H9 (cell line): ENCODE measurements at regions not wholly inside any gene's neighbourhood (a gene's known extent, or its start where the extent isn't known, plus 50 kb on each side); places are given as distances from the start of the nearest gene placed in this dataset.

Experiments used
- DNase-seq: peaks from one replicate; pipeline ENCODE4 v3.0.0-alpha.2; 2017
- H2AFZ ChIP-seq: one replicate; pipeline ENCODE4 v1.6.1; 2013; ENCODE audit warnings: mild to moderate bottlenecking, low read length, control low read depth, moderate library complexity
- H2AK5ac ChIP-seq: 2 replicates; pipeline ENCODE4 v1.6.1; 2013; ENCODE audit warnings: low read length, control low read depth, mixed read lengths; ENCODE audit not compliant: insufficient read length
- H2BK120ac ChIP-seq: one replicate; pipeline ENCODE4 v1.6.1; 2013; ENCODE audit warnings: low read depth, mild to moderate bottlenecking, low read length, control low read depth, inconsistent platforms; ENCODE audit not compliant: poor library complexity, severe bottlenecking
- H2BK12ac ChIP-seq: 2 replicates; pipeline ENCODE4 v1.6.1; 2013; ENCODE audit warnings: low read length, control low read depth, mixed read lengths, low read depth; ENCODE audit not compliant: insufficient read length
- H2BK15ac ChIP-seq: 2 replicates; pipeline ENCODE4 v1.6.1; 2013; ENCODE audit warnings: low read depth, low read length, control low read depth
- H2BK20ac ChIP-seq: one replicate; pipeline ENCODE4 v1.6.1; 2013; ENCODE audit warnings: low read depth, mild to moderate bottlenecking, low read length, control low read depth, inconsistent platforms; ENCODE audit not compliant: poor library complexity, severe bottlenecking
- H2BK5ac ChIP-seq: 2 replicates; pipeline ENCODE4 v1.6.1; 2013; ENCODE audit warnings: low read length, control low read depth, mixed read lengths; ENCODE audit not compliant: insufficient read length
- H3K14ac ChIP-seq: 2 replicates; pipeline ENCODE4 v1.6.1; 2013; ENCODE audit warnings: low read length, control low read depth; ENCODE audit not compliant: insufficient read depth
- H3K18ac ChIP-seq: 2 replicates; pipeline ENCODE4 v1.6.1; 2013; ENCODE audit warnings: low read depth, mild to moderate bottlenecking, mixed read lengths, low read length, control low read depth; ENCODE audit not compliant: insufficient read length
- H3K23ac ChIP-seq: 2 replicates; pipeline ENCODE4 v1.6.1; 2013; ENCODE audit warnings: low read length, control low read depth, mixed read lengths, low read depth; ENCODE audit not compliant: insufficient read length
- H3K23me2 ChIP-seq: 2 replicates; pipeline ENCODE4 v1.6.1; 2013; ENCODE audit warnings: low read depth, mild to moderate bottlenecking, mixed read lengths, low read length, control low read depth; ENCODE audit not compliant: insufficient read length, poor library complexity, severe bottlenecking
- H3K27ac ChIP-seq: 2 replicates; pipeline ENCODE4 v1.5.1; 2013; ENCODE audit warnings: low read length, control low read depth, mixed read lengths, low read depth; ENCODE audit not compliant: insufficient read length
- H3K27me3 ChIP-seq: 2 replicates; pipeline ENCODE4 v1.6.1; 2013; ENCODE audit warnings: low read length, control low read depth, inconsistent platforms; ENCODE audit not compliant: insufficient read depth
- H3K4ac ChIP-seq: 2 replicates; pipeline ENCODE4 v1.6.1; 2013; ENCODE audit warnings: low read depth, mild to moderate bottlenecking, control low read depth, inconsistent platforms, low read length, moderate library complexity
- H3K4me1 ChIP-seq: 2 replicates; pipeline ENCODE4 v1.6.1; 2013; ENCODE audit warnings: low read length, control low read depth, inconsistent platforms; ENCODE audit not compliant: insufficient read depth
- H3K4me2 ChIP-seq: 2 replicates; pipeline ENCODE4 v1.6.1; 2013; ENCODE audit warnings: low read length, control low read depth, mixed read lengths; ENCODE audit not compliant: insufficient read length, insufficient read depth
- H3K56ac ChIP-seq: 2 replicates; pipeline ENCODE4 v1.6.1; 2013; ENCODE audit warnings: low read depth, mild to moderate bottlenecking, mixed read lengths, low read length, control low read depth; ENCODE audit not compliant: insufficient read length
- H3K79me1 ChIP-seq: 2 replicates; pipeline ENCODE4 v1.6.1; 2013; ENCODE audit warnings: low read depth, mild to moderate bottlenecking, moderate library complexity, low read length, control low read depth, inconsistent platforms; ENCODE audit not compliant: insufficient read depth, poor library complexity, severe bottlenecking
- H3K79me2 ChIP-seq: 2 replicates; pipeline ENCODE4 v1.6.1; 2013; ENCODE audit warnings: low read length, control low read depth, inconsistent platforms; ENCODE audit not compliant: insufficient read depth
- H3K9ac ChIP-seq: 2 replicates; pipeline ENCODE4 v1.6.1; 2013; ENCODE audit warnings: low read length, control low read depth, mixed read lengths; ENCODE audit not compliant: insufficient read length; ENCODE audit errors: extremely low read depth
- H3K9me3 ChIP-seq: one replicate; pipeline ENCODE4 v1.6.1; 2013; ENCODE audit warnings: low read depth, low read length, inconsistent platforms; ENCODE audit not compliant: control insufficient read depth
- H3T11ph ChIP-seq: one replicate; pipeline ENCODE4 v1.6.1; 2013; ENCODE audit warnings: mild to moderate bottlenecking, low read length, control low read depth, inconsistent platforms
- H4K20me1 ChIP-seq: one replicate; pipeline ENCODE4 v1.6.1; 2013; ENCODE audit not compliant: control insufficient read depth, insufficient read length, insufficient read depth
- H4K5ac ChIP-seq: 2 replicates; pipeline ENCODE4 v1.6.1; 2013; ENCODE audit warnings: low read depth, mild to moderate bottlenecking, mixed read lengths, low read length, control low read depth; ENCODE audit not compliant: insufficient read length
- H4K8ac ChIP-seq: replicated peaks from 2 replicates; pipeline ENCODE4 v1.6.1; 2013; ENCODE audit warnings: low read length, control low read depth, mixed read lengths, low read depth; ENCODE audit not compliant: insufficient read length
- H4K91ac ChIP-seq: 2 replicates; pipeline ENCODE4 v1.6.1; 2013; ENCODE audit warnings: low read depth, mild to moderate bottlenecking, moderate library complexity, mixed read lengths, low read length, control low read depth; ENCODE audit not compliant: insufficient read length
- H3K27ac Mint-ChIP-seq, 3 experiments: 2 replicates in 2 of 3; 3 replicates in 1 of 3; pipeline ENCODE4 v1.8.0; 2020 to 2021; ENCODE audit warnings: mixed read lengths in 3 of 3, mild to moderate bottlenecking in 1 of 3, moderate library complexity in 1 of 3
- H3K27me3 Mint-ChIP-seq: 2 replicates; pipeline ENCODE4 v1.8.0; 2021; ENCODE audit warnings: low read depth, mild to moderate bottlenecking, moderate library complexity, mixed read lengths
- H3K36me3 Mint-ChIP-seq, 3 experiments: 2 replicates in 2 of 3; 3 replicates in 1 of 3; pipeline ENCODE4 v1.8.0; 2020 to 2021; ENCODE audit warnings: low read depth in 3 of 3, mixed read lengths in 3 of 3; ENCODE audit not compliant: insufficient read depth in 1 of 3
- H3K4me1 Mint-ChIP-seq, 2 experiments: 2 replicates each; pipeline ENCODE4 v1.8.0; 2020; ENCODE audit warnings: mixed read lengths in 2 of 2
- H3K4me3 Mint-ChIP-seq, 2 experiments: 2 replicates in 1 of 2; 3 replicates in 1 of 2; pipeline ENCODE4 v1.8.0; 2020 to 2021; ENCODE audit warnings: mild to moderate bottlenecking in 2 of 2, mixed read lengths in 2 of 2, moderate library complexity in 1 of 2
- H3K9me3 Mint-ChIP-seq, 2 experiments: 2 replicates in 1 of 2; 3 replicates in 1 of 2; pipeline ENCODE4 v1.8.0; 2020; ENCODE audit warnings: mild to moderate bottlenecking in 2 of 2, mixed read lengths in 2 of 2, moderate library complexity in 1 of 2
- CTCF ChIP-seq: fragments of 200-600 bp; sonication (generic); conservative IDR thresholded peaks from 3 replicates; pipeline ENCODE4 v1.8.0; 2021; ENCODE audit warnings: antibody characterized with exemption, mild to moderate bottlenecking
- WGBS: extraction: QIAGEN DNeasy Blood & Tissue Kit; methylation state at CpG from one replicate; pipeline ENCODE4 v1.1.7; 2013; ENCODE audit warnings: missing lambda C conversion rate, low lambda C conversion rate, mixed read lengths; ENCODE audit not compliant: insufficient read length; ENCODE audit errors: extremely low coverage; 5-methylcytosine and 5-hydroxymethylcytosine counted together

GRCh38 chr11:116135891-116136290 is 631.7 kb upstream of the CADM1 start:
- Histone ChIP-seq H4K5ac (no peak overlapping the region), H2BK15ac (no peak overlapping the region), H4K8ac (no peak overlapping the region), H2BK120ac (no peak overlapping the region), H2BK5ac (no peak overlapping the region), H3K23ac (no peak overlapping the region), H3K4ac (no peak overlapping the region), H2BK20ac (no peak overlapping the region), H3K27me3 (no peaks in the 10 kb centered on the region), H3K79me1 (no peaks in the 10 kb centered on the region), H3K79me2 (no peaks in the 10 kb centered on the region), H3K18ac (no peak overlapping the region), H3K9ac (no peak overlapping the region), H3K56ac (no peak overlapping the region), H2AFZ (no peak overlapping the region), H4K20me1 (no peaks in the 10 kb centered on the region), H4K91ac (no peak overlapping the region), H3T11ph (no peak overlapping the region), H3K27ac (no peak overlapping the region), H2AK5ac (no peak overlapping the region), H3K14ac (no peak overlapping the region), H3K23me2 (no peaks in the 10 kb centered on the region), H3K4me1 (no peaks in the 10 kb centered on the region; the same call in 1 of the 2 replicates), H3K9me3 (no peaks in the 10 kb centered on the region), H2BK12ac (no peak overlapping the region), H3K4me2 (no peak overlapping the region)
- 100% methylated on average over 1 of the region's 2 CpGs for WGBS
- Mint-ChIP-seq H3K27me3 (no peaks in the 10 kb centered on the region), H3K27ac (no peak overlapping the region), H3K9me3 (no peaks in the 10 kb centered on the region), H3K36me3 (no peaks in the 10 kb centered on the region), H3K4me1 (peaks cover 19 to 21% of the 10 kb centered on the region in 2 experiments), H3K4me3 (no peak overlapping the region)
- DNase-seq = no peak
- TF ChIP-seq CTCF = no peak
